ENCODE measurements at regions not wholly inside any gene's neighbourhood (a gene's known extent, or its start where the extent isn't known, plus 50 kb on each side); places are given as distances from the start of the nearest gene placed in this dataset.

DNA sequence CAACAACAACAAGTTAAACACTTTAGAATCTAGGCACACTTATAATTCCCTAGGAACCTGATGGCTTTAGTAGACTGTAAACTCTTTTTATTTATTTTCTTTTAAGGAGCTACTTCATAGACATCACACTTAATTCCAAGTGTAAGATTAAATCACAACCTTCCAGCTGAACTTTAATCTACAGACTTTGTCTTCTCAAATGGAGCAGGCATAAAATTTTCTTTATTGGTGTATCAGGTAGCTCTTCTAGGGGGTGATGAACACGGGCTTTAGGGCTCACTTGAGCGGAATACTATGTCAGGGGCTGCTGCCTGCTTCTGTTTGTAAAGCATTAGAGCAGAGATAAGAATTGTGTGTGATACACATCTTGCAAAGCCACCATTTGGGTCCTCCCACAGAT lies 525.8 kb upstream of the FAT3 start:
- TF ChIP-seq, protein P1, sequence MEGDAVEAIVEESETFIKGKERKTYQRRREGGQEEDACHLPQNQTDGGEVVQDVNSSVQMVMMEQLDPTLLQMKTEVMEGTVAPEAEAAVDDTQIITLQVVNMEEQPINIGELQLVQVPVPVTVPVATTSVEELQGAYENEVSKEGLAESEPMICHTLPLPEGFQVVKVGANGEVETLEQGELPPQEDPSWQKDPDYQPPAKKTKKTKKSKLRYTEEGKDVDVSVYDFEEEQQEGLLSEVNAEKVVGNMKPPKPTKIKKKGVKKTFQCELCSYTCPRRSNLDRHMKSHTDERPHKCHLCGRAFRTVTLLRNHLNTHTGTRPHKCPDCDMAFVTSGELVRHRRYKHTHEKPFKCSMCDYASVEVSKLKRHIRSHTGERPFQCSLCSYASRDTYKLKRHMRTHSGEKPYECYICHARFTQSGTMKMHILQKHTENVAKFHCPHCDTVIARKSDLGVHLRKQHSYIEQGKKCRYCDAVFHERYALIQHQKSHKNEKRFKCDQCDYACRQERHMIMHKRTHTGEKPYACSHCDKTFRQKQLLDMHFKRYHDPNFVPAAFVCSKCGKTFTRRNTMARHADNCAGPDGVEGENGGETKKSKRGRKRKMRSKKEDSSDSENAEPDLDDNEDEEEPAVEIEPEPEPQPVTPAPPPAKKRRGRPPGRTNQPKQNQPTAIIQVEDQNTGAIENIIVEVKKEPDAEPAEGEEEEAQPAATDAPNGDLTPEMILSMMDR (conservative IDR thresholded peaks at IDR 0.05; ENCODE audit: low read depth, low read length), result no peak
- no peak for TF ChIP-seq POLR2A (IDR thresholded peaks at IDR 0.05; ENCODE audit: low read depth, low read length)
- no peak for TF ChIP-seq RCOR1 (IDR thresholded peaks at IDR 0.05; ENCODE audit: insufficient replicate concordance, low read length)
- TF ChIP-seq MAZ (IDR thresholded peaks at IDR 0.05; ENCODE audit: borderline replicate concordance, low read depth, low read length), result no peak
- TF ChIP-seq USF2 (IDR thresholded peaks at IDR 0.05; ENCODE audit: low read depth, low read length), result no peak
- TF ChIP-seq RAD21 (IDR thresholded peaks at IDR 0.05; ENCODE audit: low read length), result no peak
- TF ChIP-seq CEBPB (IDR thresholded peaks at IDR 0.05; ENCODE audit: low read depth, low read length), result no peak
- TF ChIP-seq, protein P2, sequence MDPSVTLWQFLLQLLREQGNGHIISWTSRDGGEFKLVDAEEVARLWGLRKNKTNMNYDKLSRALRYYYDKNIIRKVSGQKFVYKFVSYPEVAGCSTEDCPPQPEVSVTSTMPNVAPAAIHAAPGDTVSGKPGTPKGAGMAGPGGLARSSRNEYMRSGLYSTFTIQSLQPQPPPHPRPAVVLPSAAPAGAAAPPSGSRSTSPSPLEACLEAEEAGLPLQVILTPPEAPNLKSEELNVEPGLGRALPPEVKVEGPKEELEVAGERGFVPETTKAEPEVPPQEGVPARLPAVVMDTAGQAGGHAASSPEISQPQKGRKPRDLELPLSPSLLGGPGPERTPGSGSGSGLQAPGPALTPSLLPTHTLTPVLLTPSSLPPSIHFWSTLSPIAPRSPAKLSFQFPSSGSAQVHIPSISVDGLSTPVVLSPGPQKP (IDR thresholded peaks at IDR 0.05; ENCODE audit: borderline replicate concordance, low read depth, low read length), result no peak
- TF ChIP-seq CHD1 (IDR thresholded peaks at IDR 0.05; ENCODE audit: low read depth, low read length), result no peak
- no peak for TF ChIP-seq FOS (IDR thresholded peaks at IDR 0.05; ENCODE audit: low read depth, low read length)
- TF ChIP-seq BHLHE40 (IDR thresholded peaks at IDR 0.05; ENCODE audit: low read depth, low read length), result no peak

Measured in IMR-90 (cell line).